Omental fat pad (tissue), 3 donors: ENCODE measurements at regions not wholly inside any gene's neighbourhood (a gene's known extent, or its start where the extent isn't known, plus 50 kb on each side); places are given as distances from the start of the nearest gene placed in this dataset.

ENCODE experiments used
- ATAC-seq: fragments of 150-250 bp; one replicate; pipeline ENCODE4 v1.9.1; 2016; ENCODE audit warnings: mild to moderate bottlenecking, moderate library complexity; ENCODE audit not compliant: low FRiP score
- DNase-seq: peaks from one replicate; pipeline ENCODE4 v3.0.0-alpha.2; 2019; ENCODE audit warnings: low spot score
- CTCF ChIP-seq, 3 donors: fragments of 450-650 bp; IDR thresholded peaks; one replicate each; pipeline ENCODE4 v1.5.1; 2016 to 2017; ENCODE audit warnings: antibody characterized with exemption in 3 of 3, mild to moderate bottlenecking in 3 of 3, moderate library complexity in 2 of 3

- ATAC-seq (peak; percentile 86), DNase-seq (no peak)
- TF ChIP-seq CTCF (IDR thresholded peaks at IDR 0.05), result no peak
Measured at GRCh38 chr5:82924226-82925060, 152.8 kb downstream of the TMEM167A start.

GRCh38 chr5:82922086-82922734, 155.0 kb downstream of the TMEM167A start:
- TF ChIP-seq CTCF (IDR thresholded peaks at IDR 0.05), result no peak
- DNase-seq (no peak), ATAC-seq (no peak)

GRCh38 chr5:82918311-82919031, 158.7 kb downstream of the TMEM167A start:
- DNase-seq (no peak), ATAC-seq (no peak)
- no peak for TF ChIP-seq CTCF (IDR thresholded peaks at IDR 0.05)

GRCh38 chr5:82917584-82917983, 159.6 kb downstream of the TMEM167A start:
- DNase-seq, result no peak
- no peak for ATAC-seq
- no peak for TF ChIP-seq CTCF (IDR thresholded peaks at IDR 0.05)

- no peak for DNase-seq
Measured at GRCh38 chr5:82913971-82914370, 163.2 kb downstream of the TMEM167A start.

GRCh38 chr5:82912462-82912861, 164.7 kb downstream of the TMEM167A start:
- DNase-seq (no peak), ATAC-seq (no peak)
- TF ChIP-seq CTCF (IDR thresholded peaks at IDR 0.05), result no peak

More at GRCh38 chr5:82913971-82914370, 163.2 kb downstream of the TMEM167A start:
- TF ChIP-seq CTCF (IDR thresholded peaks at IDR 0.05), result no peak
- no peak for ATAC-seq
